HG03439 (cell line): ENCODE measurements at regions not wholly inside any gene's neighbourhood (a gene's known extent, or its start where the extent isn't known, plus 50 kb on each side); places are given as distances from the start of the nearest gene placed in this dataset.

Experiments used
- ATAC-seq: cut with Tn5 transposase; IDR thresholded peaks from one replicate; pipeline ENCODE4 v1.9.1; 2021; ENCODE audit warnings: mild to moderate bottlenecking, moderate library complexity; ENCODE audit not compliant: unreplicated experiment

GRCh38 chr9:108180541-108180940 is 675.2 kb downstream of the ACTL7B start:
- ATAC-seq, result no peak

- ATAC-seq, result no peak
These were observed 677.5 kb downstream of the ACTL7B start for GRCh38 chr9:108178318-108178717.

GRCh38 chr9:108168236-108168850 is 678.8 kb upstream of the KLF4 start:
- no peak for ATAC-seq

- no peak for ATAC-seq
These were observed 677.7 kb upstream of the KLF4 start for GRCh38 chr9:108167136-108167900.

- ATAC-seq, result no peak
These were observed 677.0 kb upstream of the KLF4 start for GRCh38 chr9:108166519-108166918.

GRCh38 chr9:108163321-108164005 is 673.9 kb upstream of the KLF4 start:
- no peak for ATAC-seq

GRCh38 chr9:108162664-108163063 is 673.1 kb upstream of the KLF4 start:
- ATAC-seq, result no peak

GRCh38 chr9:108161503-108161902 is 671.9 kb upstream of the KLF4 start:
- no peak for ATAC-seq

GRCh38 chr9:108160706-108161355 is 671.3 kb upstream of the KLF4 start:
- ATAC-seq, result no peak

GRCh38 chr9:108160039-108160438 is 670.5 kb upstream of the KLF4 start:
- ATAC-seq, result no peak

GRCh38 chr9:108158236-108158995 is 668.8 kb upstream of the KLF4 start:
- no peak for ATAC-seq

- ATAC-seq, result no peak
These were observed 666.9 kb upstream of the KLF4 start for GRCh38 chr9:108156270-108156998.

- ATAC-seq, result no peak
These were observed 663.8 kb upstream of the KLF4 start for GRCh38 chr9:108153416-108153815.

- no peak for ATAC-seq
These were observed 661.4 kb upstream of the KLF4 start for GRCh38 chr9:108150736-108151586.

- no peak for ATAC-seq
These were observed 659.8 kb upstream of the KLF4 start for GRCh38 chr9:108149326-108149725.

- no peak for ATAC-seq
These were observed 653.1 kb upstream of the KLF4 start for GRCh38 chr9:108142504-108143201.

- ATAC-seq, result no peak
These were observed 652.6 kb upstream of the KLF4 start for GRCh38 chr9:108142142-108142503.

GRCh38 chr9:108139900-108140299 is 650.3 kb upstream of the KLF4 start:
- ATAC-seq, result no peak

GRCh38 chr9:108138516-108138915 is 648.9 kb upstream of the KLF4 start:
- ATAC-seq, result no peak
